ENCODE measurements at regions not wholly inside any gene's neighbourhood (a gene's known extent, or its start where the extent isn't known, plus 50 kb on each side); places are given as distances from the start of the nearest gene placed in this dataset.

DNA sequence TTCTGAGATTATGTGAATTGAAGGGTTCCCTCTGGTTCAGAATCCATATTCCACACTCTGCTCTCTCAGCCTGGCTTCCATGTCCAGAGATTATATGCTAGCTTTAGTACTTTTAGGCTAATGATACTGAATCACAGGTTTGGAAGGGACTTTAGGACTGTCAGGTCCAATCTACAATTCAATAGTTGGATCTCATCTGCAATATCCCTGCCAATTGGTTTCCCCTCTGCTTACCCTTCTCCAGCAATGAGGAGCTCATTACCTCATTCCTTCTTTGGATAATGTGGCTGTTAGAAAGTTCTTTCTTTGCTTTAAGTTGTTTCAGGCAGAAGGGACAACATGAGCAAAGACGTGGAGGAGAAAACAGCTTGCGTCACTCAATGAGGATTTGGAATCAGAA, 245.3 kb downstream of the PLPP3 start:
- DNase-seq (ENCODE audit: low spot score) (no peak), FAIRE-seq (no peak), ATAC-seq (no peak)
- Histone ChIP-seq H3K9me3 (ENCODE audit: low read length) (no peaks in the 10 kb centered on the region), H3K4me2 (ENCODE audit: low read depth, low read length) (no peak overlapping the region), H3K9ac (ENCODE audit: insufficient read depth, low read depth, low read length) (no peak overlapping the region), H4K20me1 (ENCODE audit: insufficient read depth, low read length) (no peaks in the 10 kb centered on the region), H3K4me3 (replicated peaks in 1 of 3; ENCODE audit: insufficient read depth in 1 of 3, low read depth in 2 of 3, low read length in 3 of 3) (no peak overlapping the region), H3K27me3 (ENCODE audit: control insufficient read depth in 1 of 2, insufficient read depth in 2 of 2, low read length in 2 of 2) (no peaks in the 10 kb centered on the region), H3K4me1 (ENCODE audit: insufficient read depth, low read length) (peaks cover 54% of the 10 kb centered on the region), H2AFZ (ENCODE audit: low read length) (no peak overlapping the region), H3K27ac (ENCODE audit: extremely low read length, insufficient read depth, low read length) (no peak overlapping the region), H3K36me3 (replicated peaks in 1 of 2; ENCODE audit: control insufficient read depth in 1 of 2, insufficient read depth in 2 of 2, low read length in 2 of 2) (no peaks in the 10 kb centered on the region), H3K79me2 (ENCODE audit: insufficient read depth, low read length) (no peaks in the 10 kb centered on the region)
- CTCF ChIA-PET (ENCODE audit: low intra/inter-chr PET ratio, low total read pairs) = no interaction called here
- TF ChIP-seq ZNF225 (CRISPR knock-in tag; IDR thresholded peaks at IDR 0.05) = no peak
- no peak for TF ChIP-seq ERF (CRISPR knock-in tag; IDR thresholded peaks at IDR 0.05)
- no peak for TF ChIP-seq MTF1 (CRISPR knock-in tag; IDR thresholded peaks at IDR 0.05)
- no peak for TF ChIP-seq PHF8 (CRISPR knock-in tag; IDR thresholded peaks at IDR 0.05)
- no peak for TF ChIP-seq ZNF780A (CRISPR knock-in tag; IDR thresholded peaks at IDR 0.05)
- TF ChIP-seq DR1 (CRISPR knock-in tag; IDR thresholded peaks at IDR 0.05) = no peak
- TF ChIP-seq ZNF10 (CRISPR knock-in tag; IDR thresholded peaks at IDR 0.05; ENCODE audit: borderline replicate concordance, low read depth) = no peak
- in situ Hi-C loops (cut with HindIII; ENCODE audit: extremely low pct_ligation_motif_present, low pct_unique_long_range_greater_than_20kb) (no loop called here), intact Hi-C loops (cut with micrococcal nuclease; ENCODE audit: unreplicated experiment) (loop anchor here (10.0 kb wide), 1 partner anchor 171 kb away; no protein-coding TSS in a partner anchor)
- BruUV-seq (replicated peaks) = no TSS peak
- 88% methylated on average over 2 of the region's 2 CpGs for WGBS (ENCODE audit: low lambda C conversion rate)
- POLR2A ChIA-PET = interaction anchor here (0.6 kb wide), 1 partner anchor 406 kb away, joined by 3 read pairs; no protein-coding TSS in a partner anchor

- FAIRE-seq (no peak), ATAC-seq (no peak), DNase-seq (ENCODE audit: low spot score) (no peak)
- H3K27ac ChIP-seq (ENCODE audit: extremely low read length, insufficient read depth, low read length) = no peak overlapping the region
- H4K20me1 ChIP-seq (ENCODE audit: insufficient read depth, low read length) = no peaks in the 10 kb centered on the region
- peaks cover 48% of the 10 kb centered on the region for H3K4me1 ChIP-seq (ENCODE audit: insufficient read depth, low read length)
- H3K4me2 ChIP-seq (ENCODE audit: low read depth, low read length) = no peak overlapping the region
- H3K36me3 ChIP-seq (replicated peaks in 1 of 2; ENCODE audit: control insufficient read depth in 1 of 2, insufficient read depth in 2 of 2, low read length in 2 of 2) = no peaks in the 10 kb centered on the region
- in situ Hi-C loops (cut with HindIII; ENCODE audit: extremely low pct_ligation_motif_present, low pct_unique_long_range_greater_than_20kb) = no loop called here
- H3K79me2 ChIP-seq (ENCODE audit: insufficient read depth, low read length) = no peaks in the 10 kb centered on the region
- ChIA-PET POLR2A (interaction anchor here (0.6 to 2.2 kb wide), 3 partner anchors 78 to 406 kb away, joined by 3 to 7 read pairs (median 4); no protein-coding TSS in a partner anchor), CTCF (ENCODE audit: low intra/inter-chr PET ratio, low total read pairs) (no interaction called here)
- BruUV-seq (replicated peaks) = no TSS peak
- intact Hi-C loops (cut with micrococcal nuclease; ENCODE audit: unreplicated experiment) = loop anchor here (10.0 kb wide), 1 partner anchor 171 kb away; no protein-coding TSS in a partner anchor
- H3K27me3 ChIP-seq (ENCODE audit: control insufficient read depth in 1 of 2, insufficient read depth in 2 of 2, low read length in 2 of 2) = no peaks in the 10 kb centered on the region
- no peak overlapping the region for H3K9ac ChIP-seq (ENCODE audit: insufficient read depth, low read depth, low read length)
- H3K4me3 ChIP-seq (replicated peaks in 1 of 3; ENCODE audit: insufficient read depth in 1 of 3, low read depth in 2 of 3, low read length in 3 of 3) = no peak overlapping the region
- H2AFZ ChIP-seq (ENCODE audit: low read length) = no peak overlapping the region
- WGBS (ENCODE audit: low lambda C conversion rate) = 94% methylated on average over 2 of the region's 2 CpGs
- no peaks in the 10 kb centered on the region for H3K9me3 ChIP-seq (ENCODE audit: low read length)
- TF ChIP-seq ZNF850 (CRISPR knock-in tag; conservative IDR thresholded peaks at IDR 0.05) (no peak), ZNF512 (CRISPR knock-in tag; IDR thresholded peaks at IDR 0.05) (no peak), NR2F6 (IDR thresholded peaks at IDR 0.05) (no peak), NR2F6 (CRISPR knock-in tag; IDR thresholded peaks at IDR 0.05) (no peak)
- TF ChIP-seq, protein P1, sequence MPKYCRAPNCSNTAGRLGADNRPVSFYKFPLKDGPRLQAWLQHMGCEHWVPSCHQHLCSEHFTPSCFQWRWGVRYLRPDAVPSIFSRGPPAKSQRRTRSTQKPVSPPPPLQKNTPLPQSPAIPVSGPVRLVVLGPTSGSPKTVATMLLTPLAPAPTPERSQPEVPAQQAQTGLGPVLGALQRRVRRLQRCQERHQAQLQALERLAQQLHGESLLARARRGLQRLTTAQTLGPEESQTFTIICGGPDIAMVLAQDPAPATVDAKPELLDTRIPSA (CRISPR knock-in tag; IDR thresholded peaks at IDR 0.05; ENCODE audit: borderline replicate concordance) = no peak
Observed at GRCh38 chr1:56333461-56333860, 245.9 kb downstream of the PLPP3 start.
